Endothelial cell of umbilical vein (primary cell): ENCODE measurements at regions not wholly inside any gene's neighbourhood (a gene's known extent, or its start where the extent isn't known, plus 50 kb on each side); places are given as distances from the start of the nearest gene placed in this dataset.

Source experiments
- BruUV-seq: library from RNA; stranded (reverse); fragments of 400-500 nt; replicated peaks from 2 replicates; lab custom pipeline; 2021; lab: Mats Ljungman, UMichigan
- CTCF ChIA-PET: fragments of 300-600, 350-600 bp; sonication (Branson Sonifier 250); formaldehyde crosslinking; loops from one replicate; lab custom pipeline; 2021; ENCODE audit warnings: antibody characterized with exemption, inconsistent platforms; lab: Charles Lee
- POLR2A ChIA-PET: fragments of 300-600, 350-600 bp; sonication (Branson Sonifier 250); formaldehyde crosslinking; loops from one replicate; lab custom pipeline; 2021; ENCODE audit warnings: antibody characterized with exemption, inconsistent platforms; lab: Charles Lee
- DNase-seq: peaks from one replicate; pipeline ENCODE4 v3.0.0-alpha.2; 2011; ENCODE audit warnings: low read depth, low spot score
- FAIRE-seq: peaks from 2 replicates; lab custom pipeline; 2011; peaks lifted over from hg19 to GRCh38; lab: Jason Lieb, UNC
- H2AFZ ChIP-seq: 2 replicates; pipeline ENCODE4 v1.6.0; 2012; ENCODE audit warnings: low read depth, low read length, control low read depth, inconsistent platforms
- H3K27ac ChIP-seq: 2 replicates; pipeline ENCODE4 v1.5.1; 2011; ENCODE audit warnings: low read depth, mild to moderate bottlenecking, control low read depth, low read length, moderate library complexity; ENCODE audit not compliant: insufficient read depth
- H3K27me3 ChIP-seq, 2 experiments: 2 replicates each; pipeline versions ENCODE4 v1.6.0 to v1.6.1; 2011; ENCODE audit warnings: low read length in 2 of 2, mixed read lengths in 1 of 2; ENCODE audit not compliant: control insufficient read depth in 2 of 2, insufficient read depth in 2 of 2
- H3K36me3 ChIP-seq, 2 experiments: 2 replicates in 1 of 2; 3 replicates in 1 of 2; pipeline ENCODE4 v1.5.1; 2011; ENCODE audit warnings: low read length in 2 of 2, mild to moderate bottlenecking in 1 of 2, moderate library complexity in 1 of 2; ENCODE audit not compliant: control insufficient read depth in 2 of 2, insufficient read depth in 2 of 2; ENCODE audit errors: extremely low read depth in 1 of 2
- H3K4me1 ChIP-seq: 3 replicates; pipeline ENCODE4 v1.5.1; 2011; ENCODE audit warnings: mild to moderate bottlenecking, low read length; ENCODE audit not compliant: control insufficient read depth, insufficient read depth; ENCODE audit errors: extremely low read depth
- H3K4me2 ChIP-seq: 2 replicates; pipeline ENCODE4 v1.6.1; 2011; ENCODE audit warnings: low read length, control low read depth, mixed read lengths; ENCODE audit not compliant: insufficient read depth
- H3K4me3 ChIP-seq, 3 experiments: fragments of 200-600 bp in 1 of 3; sonication (generic), shearing (Covaris generic) in 1 of 3; replicated peaks in 1 of 3; 2 replicates each; pipeline ENCODE4 v1.5.1; 2011 to 2016; ENCODE audit warnings: control low read depth in 3 of 3, low read length in 3 of 3, mild to moderate bottlenecking in 2 of 3, inconsistent platforms in 1 of 3, low read depth in 1 of 3, moderate library complexity in 1 of 3; ENCODE audit not compliant: insufficient read depth in 1 of 3
- H3K79me2 ChIP-seq: 2 replicates; pipeline ENCODE4 v1.6.0; 2012; ENCODE audit warnings: low read length, inconsistent platforms; ENCODE audit not compliant: control insufficient read depth, insufficient read depth
- H3K9ac ChIP-seq: replicated peaks from 2 replicates; pipeline ENCODE3; 2011; ENCODE audit warnings: low read length, control low read depth; ENCODE audit not compliant: insufficient read depth; ENCODE audit errors: extremely low read depth
- H3K9me1 ChIP-seq: replicated peaks from 3 replicates; pipeline ENCODE4 v1.6.0; 2011; ENCODE audit warnings: mild to moderate bottlenecking, low read length; ENCODE audit not compliant: control insufficient read depth, insufficient read depth; ENCODE audit errors: extremely low read depth
- H3K9me3 ChIP-seq: replicated peaks from 2 replicates; pipeline ENCODE4 v1.5.1; 2012; ENCODE audit warnings: low read length, inconsistent platforms; ENCODE audit not compliant: control insufficient read depth, insufficient read depth
- H4K20me1 ChIP-seq: replicated peaks from 2 replicates; pipeline ENCODE3; 2011; ENCODE audit warnings: mild to moderate bottlenecking, low read length; ENCODE audit not compliant: control insufficient read depth, insufficient read depth; ENCODE audit errors: extremely low read depth
- EZH2 ChIP-seq: IDR thresholded peaks from 2 replicates; pipeline ENCODE4 v1.6.1; 2012; ENCODE audit warnings: borderline replicate concordance, low read depth, mild to moderate bottlenecking, moderate library complexity, low read length, inconsistent platforms; ENCODE audit not compliant: severe bottlenecking
- MYC ChIP-seq: IDR thresholded peaks from one replicate; pipeline ENCODE4 v1.6.1; 2011; ENCODE audit warnings: mild to moderate bottlenecking, low read depth, low read length
- POLR2AphosphoS5 ChIP-seq: IDR thresholded peaks from 2 replicates; pipeline ENCODE4 v1.6.1; 2012; ENCODE audit warnings: low read depth, mild to moderate bottlenecking, control low read depth, low read length, moderate library complexity; ENCODE audit not compliant: insufficient read depth
- dilution Hi-C: fragments of 300-500 bp; cut with MboI; formaldehyde crosslinking; loops from one replicate; pipeline ENCODE4 v1.15.0; 2019; ENCODE audit warnings: low sequenced_read_pairs; ENCODE audit not compliant: extremely low pct_ligation_motif_present
- intact Hi-C: fragments of 100-400 bp; cut with micrococcal nuclease; formaldehyde crosslinking; loops from one replicate; pipeline ENCODE4 v1.10.0; 2022
- TF ChIP-seq, protein P1 (sequence below): IDR thresholded peaks from 2 replicates; pipeline ENCODE4 v1.6.1; 2011; ENCODE audit not compliant: insufficient read depth, insufficient read length
- TF ChIP-seq, protein P2 (sequence below), 2 donors: IDR thresholded peaks; 1 replicate in 1 of 2; 2 replicates in 1 of 2; pipeline ENCODE4 v1.5.1; 2011; ENCODE audit warnings: low read length in 2 of 2, mild to moderate bottlenecking in 2 of 2, moderate library complexity in 2 of 2, control low read depth in 1 of 2, inconsistent platforms in 1 of 2, low read depth in 1 of 2; ENCODE audit not compliant: insufficient read depth in 1 of 2; ENCODE audit errors: extremely low read depth in 1 of 2

DNA sequence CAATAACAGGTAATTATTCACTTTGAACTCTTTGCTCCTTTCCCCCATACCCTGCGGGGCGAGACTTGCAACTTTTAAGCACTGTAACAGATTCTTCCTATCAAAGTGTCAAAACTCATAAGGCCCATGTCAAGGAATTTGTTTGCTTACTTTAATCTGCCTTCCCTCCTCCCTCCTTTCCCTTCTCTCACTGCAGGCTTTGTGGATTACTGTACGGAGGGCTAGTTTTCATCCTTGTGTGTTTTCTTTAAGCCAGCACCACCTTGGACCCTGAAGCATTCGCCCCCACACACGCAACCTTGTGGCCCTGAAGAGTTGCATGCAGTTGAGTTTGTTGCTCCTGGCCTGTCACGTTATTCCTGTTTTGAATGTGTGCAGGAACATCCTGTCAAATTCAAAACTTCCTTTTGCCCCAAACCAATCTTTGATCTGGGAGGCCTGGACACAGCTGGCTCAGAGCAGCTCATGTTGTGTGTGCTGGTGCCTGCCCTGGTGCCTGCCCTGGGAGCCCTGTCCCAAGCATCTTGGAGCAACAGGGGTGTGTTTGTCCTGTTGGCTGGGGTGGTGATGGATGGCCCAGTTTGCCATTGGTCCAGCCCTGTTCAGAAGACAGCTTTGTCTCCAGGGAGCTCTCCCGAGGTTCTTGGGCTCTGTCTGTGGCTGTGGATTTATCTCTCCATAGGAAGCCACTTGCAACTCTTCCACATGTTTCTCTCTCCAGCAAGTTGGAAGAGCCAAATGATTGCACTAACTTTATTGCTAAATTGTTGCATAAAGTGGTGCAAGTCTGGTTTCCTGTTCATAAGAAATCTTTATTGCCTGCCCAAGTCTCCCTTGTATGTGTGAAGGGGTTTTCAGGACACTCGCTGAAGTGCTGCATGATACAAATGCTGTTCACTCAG, 199.6 kb downstream of the VAPA start:
- Histone ChIP-seq H3K4me1 (no peaks in the 10 kb centered on the region), H3K36me3 (no peaks in the 10 kb centered on the region), H3K9me1 (no peaks in the 10 kb centered on the region), H3K27ac (no peak overlapping the region), H3K27me3 (peaks cover 3 to 4% of the 10 kb centered on the region in 2 experiments), H3K9me3 (no peaks in the 10 kb centered on the region), H4K20me1 (no peaks in the 10 kb centered on the region), H2AFZ (no peak overlapping the region), H3K4me3 (no peak overlapping the region), H3K4me2 (no peak overlapping the region), H3K9ac (no peak overlapping the region), H3K79me2 (no peaks in the 10 kb centered on the region)
- FAIRE-seq (no peak), DNase-seq (peak; percentile 18)
- BruUV-seq: no TSS peak
- POLR2A ChIA-PET: no interaction called here
- TF ChIP-seq MYC (no peak), POLR2AphosphoS5 (no peak), EZH2 (no peak)
- dilution Hi-C loops (no loop called here), intact Hi-C loops (no loop called here)
- CTCF ChIA-PET: no interaction called here

DNA sequence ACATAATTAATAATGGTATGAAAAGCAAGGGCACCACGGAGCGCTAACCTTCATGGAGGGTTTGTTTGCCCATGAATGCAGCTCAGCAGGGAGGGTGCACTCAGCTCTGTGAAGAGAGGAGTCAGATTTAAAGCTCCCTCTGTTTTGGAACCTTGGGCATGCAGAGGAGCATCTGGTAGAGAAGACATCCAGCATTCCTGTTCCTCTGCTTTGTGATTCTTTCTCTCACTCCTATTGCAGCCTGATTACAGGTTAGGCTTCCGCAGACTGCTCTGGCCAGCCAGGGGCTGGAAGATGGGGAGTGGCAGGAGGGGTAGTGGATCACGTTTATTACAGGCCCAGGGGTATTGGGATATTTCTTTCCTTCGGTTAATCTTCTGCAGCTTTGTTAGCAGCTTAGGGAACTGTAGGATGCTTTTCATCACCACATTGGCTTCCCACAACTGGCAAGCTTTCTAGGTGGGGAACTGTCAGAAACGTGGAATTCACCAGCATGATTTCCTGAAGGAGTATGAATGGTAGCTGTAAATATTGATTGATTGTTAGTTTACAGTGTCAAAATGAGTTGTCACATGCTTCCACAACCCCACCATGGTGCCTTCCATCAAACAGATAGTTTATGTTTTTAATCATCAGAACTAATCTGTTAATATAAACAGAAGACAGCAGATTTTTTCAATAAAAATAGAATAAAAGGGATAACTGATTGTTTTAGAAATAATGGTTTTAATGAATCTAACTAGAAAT, 201.1 kb downstream of the VAPA start:
- no peak overlapping the region for H3K9ac ChIP-seq
- no peak overlapping the region for H3K27ac ChIP-seq
- H3K4me1 ChIP-seq: no peaks in the 10 kb centered on the region
- no peak overlapping the region for H3K4me2 ChIP-seq
- no peak overlapping the region for H3K4me3 ChIP-seq
- DNase-seq (no peak), FAIRE-seq (no peak)
- no peaks in the 10 kb centered on the region for H3K36me3 ChIP-seq
- H3K9me3 ChIP-seq: no peaks in the 10 kb centered on the region
- TF ChIP-seq, protein P1, sequence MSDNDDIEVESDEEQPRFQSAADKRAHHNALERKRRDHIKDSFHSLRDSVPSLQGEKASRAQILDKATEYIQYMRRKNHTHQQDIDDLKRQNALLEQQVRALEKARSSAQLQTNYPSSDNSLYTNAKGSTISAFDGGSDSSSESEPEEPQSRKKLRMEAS: no peak
- TF ChIP-seq, protein P2, sequence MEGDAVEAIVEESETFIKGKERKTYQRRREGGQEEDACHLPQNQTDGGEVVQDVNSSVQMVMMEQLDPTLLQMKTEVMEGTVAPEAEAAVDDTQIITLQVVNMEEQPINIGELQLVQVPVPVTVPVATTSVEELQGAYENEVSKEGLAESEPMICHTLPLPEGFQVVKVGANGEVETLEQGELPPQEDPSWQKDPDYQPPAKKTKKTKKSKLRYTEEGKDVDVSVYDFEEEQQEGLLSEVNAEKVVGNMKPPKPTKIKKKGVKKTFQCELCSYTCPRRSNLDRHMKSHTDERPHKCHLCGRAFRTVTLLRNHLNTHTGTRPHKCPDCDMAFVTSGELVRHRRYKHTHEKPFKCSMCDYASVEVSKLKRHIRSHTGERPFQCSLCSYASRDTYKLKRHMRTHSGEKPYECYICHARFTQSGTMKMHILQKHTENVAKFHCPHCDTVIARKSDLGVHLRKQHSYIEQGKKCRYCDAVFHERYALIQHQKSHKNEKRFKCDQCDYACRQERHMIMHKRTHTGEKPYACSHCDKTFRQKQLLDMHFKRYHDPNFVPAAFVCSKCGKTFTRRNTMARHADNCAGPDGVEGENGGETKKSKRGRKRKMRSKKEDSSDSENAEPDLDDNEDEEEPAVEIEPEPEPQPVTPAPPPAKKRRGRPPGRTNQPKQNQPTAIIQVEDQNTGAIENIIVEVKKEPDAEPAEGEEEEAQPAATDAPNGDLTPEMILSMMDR (IDR thresholded peaks at IDR 0.05; ENCODE audit: extremely low read depth in 1 of 2, insufficient read depth in 1 of 2, low read depth in 1 of 2, low read length in 2 of 2): no peak
- no peaks in the 10 kb centered on the region for H3K9me1 ChIP-seq
- ChIA-PET POLR2A (no interaction called here), CTCF (interaction anchor here (1.0 kb wide), 1 partner anchor 9 kb away, joined by 3 read pairs; no protein-coding TSS in a partner anchor)
- H2AFZ ChIP-seq: no peak overlapping the region
- BruUV-seq: no TSS peak
- H4K20me1 ChIP-seq: no peaks in the 10 kb centered on the region
- H3K27me3 ChIP-seq: peaks cover 3 to 4% of the 10 kb centered on the region in 2 experiments
- no peaks in the 10 kb centered on the region for H3K79me2 ChIP-seq
- intact Hi-C loops (no loop called here), dilution Hi-C loops (no loop called here)
